GM18909 (cell line): ENCODE measurements at regions not wholly inside any gene's neighbourhood (a gene's known extent, or its start where the extent isn't known, plus 50 kb on each side); places are given as distances from the start of the nearest gene placed in this dataset.
"Not testable (repeated sequence)": the region's sequence is repeated elsewhere in the genome, so short reads cannot be mapped to it uniquely, and the experiment has no call there.

Source experiments
- ATAC-seq: cut with Tn5 transposase; IDR thresholded peaks from one replicate; pipeline ENCODE4 v1.9.1; 2021; ENCODE audit warnings: mild to moderate bottlenecking; ENCODE audit not compliant: unreplicated experiment, poor library complexity

DNA sequence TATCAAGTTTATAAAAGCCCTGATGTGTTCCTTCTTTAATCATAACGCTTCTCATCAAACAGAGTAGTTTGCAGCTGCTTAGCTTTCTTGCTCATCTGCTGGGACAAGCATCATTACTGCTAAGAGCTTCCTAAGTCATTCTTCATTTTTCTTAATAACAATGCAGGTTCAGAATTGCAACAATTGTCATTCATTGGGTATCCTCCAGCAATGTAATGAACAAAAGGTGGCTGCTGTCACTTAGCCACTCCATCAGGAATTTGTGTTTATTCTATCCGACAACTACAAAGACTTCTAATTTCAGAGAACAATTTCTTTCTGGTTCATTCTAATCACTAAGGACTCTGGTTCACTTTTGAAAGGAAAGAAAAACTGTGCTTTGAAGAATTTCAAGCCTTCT lies 836.7 kb upstream of the CDH10 start:
- ATAC-seq = no peak

DNA sequence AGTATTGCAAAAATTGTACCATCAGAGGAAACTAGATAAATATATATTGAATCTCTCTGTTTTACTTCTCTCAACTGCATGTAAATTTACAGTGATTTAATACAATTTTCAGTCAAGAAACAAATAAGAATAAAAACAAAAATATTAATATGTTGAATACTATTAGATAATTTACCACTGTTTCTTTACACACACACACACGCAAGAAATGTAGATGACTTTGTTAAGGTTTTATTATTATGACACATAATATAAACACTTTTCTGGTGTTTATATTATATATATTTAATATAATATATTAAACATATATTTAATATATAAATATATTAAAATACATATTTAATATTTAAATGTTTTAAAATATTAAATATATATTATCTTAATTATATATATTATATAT lies 814.3 kb upstream of the CDH10 start:
- ATAC-seq = no peak

DNA sequence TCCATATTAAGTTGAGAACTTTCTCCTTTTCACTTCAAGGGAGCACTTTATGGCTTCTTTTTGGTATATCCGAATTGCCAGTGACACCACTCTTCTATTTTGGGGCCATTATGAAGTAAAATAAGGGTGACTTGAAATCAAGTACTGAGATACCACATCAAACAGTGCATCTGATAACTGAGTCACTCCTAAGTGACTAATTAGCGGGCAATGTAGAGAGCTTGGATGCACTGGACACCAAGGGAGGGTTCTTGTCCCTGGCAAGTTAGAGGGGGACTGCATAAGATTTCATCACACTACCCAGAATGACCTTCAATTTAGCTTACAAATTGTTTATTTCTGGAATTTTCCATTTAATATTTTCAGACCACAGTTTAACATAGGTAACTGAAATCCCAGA lies 813.9 kb upstream of the CDH10 start:
- ATAC-seq = no peak

DNA sequence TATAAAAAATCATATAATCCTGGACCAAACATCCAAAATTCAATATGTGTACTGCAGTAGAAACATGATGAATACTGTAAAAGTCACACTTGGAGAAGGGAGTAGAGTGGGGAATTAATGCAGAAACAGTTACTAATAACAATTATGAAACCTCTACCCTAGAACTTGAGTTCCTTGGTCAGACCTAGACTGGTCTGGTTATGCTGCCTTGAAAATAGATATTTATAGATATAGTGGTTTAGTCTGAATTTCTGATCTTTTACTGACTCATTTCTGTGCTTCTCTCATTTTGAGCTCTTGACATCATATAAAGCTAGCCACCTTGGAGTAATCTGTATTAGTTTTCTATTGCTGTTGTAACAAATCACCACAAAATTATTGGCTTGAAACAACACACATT lies 808.7 kb upstream of the CDH10 start:
- ATAC-seq = no peak

DNA sequence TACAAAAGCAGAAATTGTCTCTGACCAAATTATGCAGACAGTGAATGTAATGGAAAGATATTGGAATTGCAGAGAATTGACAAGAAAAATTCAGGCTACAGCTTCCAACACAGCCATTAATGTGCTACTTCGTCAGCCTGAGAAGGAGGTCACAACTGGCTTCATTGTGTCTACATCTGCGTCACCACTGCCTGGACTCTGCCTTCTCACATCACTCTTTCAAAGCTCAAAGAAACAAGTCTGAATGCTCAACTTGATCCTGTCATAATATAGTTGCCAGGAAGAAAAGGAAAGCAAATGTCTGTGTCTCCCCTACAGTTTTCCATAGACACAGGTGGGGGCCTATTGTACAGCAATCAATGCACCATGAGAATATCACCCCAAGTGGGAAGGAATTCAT lies 806.5 kb upstream of the CDH10 start:
- ATAC-seq = no peak

DNA sequence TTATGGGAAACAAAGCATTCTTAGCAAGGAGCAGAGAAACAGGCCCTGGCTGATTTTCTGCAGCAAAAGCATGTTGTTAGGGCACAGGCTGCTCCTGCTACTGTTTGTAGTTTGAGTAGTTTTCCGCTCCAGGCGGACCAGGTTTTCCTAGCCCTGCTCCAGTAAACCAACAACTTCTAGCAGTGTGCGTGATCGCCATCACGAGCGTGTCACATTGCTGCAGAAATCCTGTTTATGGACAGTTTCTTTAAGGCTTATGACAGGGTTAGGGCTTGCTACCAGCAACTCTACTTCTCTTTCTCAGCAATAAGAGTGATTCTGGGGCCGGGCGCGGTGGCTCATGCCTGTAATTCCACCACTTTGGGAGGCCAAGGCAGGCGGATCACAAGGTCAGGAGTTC lies 803.9 kb upstream of the CDH10 start:
- no peak for ATAC-seq

DNA sequence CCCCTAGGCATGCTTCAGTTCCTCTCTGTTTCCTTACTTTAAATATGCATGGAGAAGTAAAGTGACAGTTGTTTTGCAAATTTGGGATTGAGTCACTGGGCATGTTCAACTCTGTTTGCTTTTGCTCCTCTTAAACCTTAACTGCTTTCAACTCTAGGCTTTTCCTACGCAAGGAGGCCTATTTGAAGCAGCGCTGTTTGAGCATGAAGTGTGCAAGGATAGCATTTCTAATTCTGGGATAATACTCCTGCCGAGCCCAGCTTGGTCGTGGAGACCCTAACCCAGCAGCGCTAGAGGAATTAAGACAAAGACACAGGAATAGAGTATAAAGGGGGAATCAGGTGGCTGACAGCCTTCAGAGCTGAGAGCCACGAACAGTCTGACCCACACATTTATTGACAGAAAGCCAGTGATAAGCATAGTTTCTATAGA lies 803.4 kb upstream of the CDH10 start:
- no peak for ATAC-seq

DNA sequence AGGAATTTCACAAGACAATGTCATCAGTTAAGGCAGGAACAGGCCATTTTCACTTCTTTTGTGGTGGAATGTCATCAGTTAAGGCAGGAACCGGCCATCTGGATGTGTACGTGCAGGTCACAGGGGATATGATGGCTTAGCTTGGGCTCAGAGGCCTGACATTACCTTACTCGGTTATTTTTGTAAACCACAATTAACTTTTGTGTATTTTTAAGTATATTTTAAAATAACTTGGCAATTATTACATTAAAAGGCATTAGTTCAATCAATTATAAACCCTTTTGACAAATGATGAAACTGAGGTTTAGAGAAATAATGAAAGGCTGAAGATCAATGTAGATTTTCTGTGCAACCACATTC lies 801.3 kb upstream of the CDH10 start:
- not testable (repeated sequence) for ATAC-seq

DNA sequence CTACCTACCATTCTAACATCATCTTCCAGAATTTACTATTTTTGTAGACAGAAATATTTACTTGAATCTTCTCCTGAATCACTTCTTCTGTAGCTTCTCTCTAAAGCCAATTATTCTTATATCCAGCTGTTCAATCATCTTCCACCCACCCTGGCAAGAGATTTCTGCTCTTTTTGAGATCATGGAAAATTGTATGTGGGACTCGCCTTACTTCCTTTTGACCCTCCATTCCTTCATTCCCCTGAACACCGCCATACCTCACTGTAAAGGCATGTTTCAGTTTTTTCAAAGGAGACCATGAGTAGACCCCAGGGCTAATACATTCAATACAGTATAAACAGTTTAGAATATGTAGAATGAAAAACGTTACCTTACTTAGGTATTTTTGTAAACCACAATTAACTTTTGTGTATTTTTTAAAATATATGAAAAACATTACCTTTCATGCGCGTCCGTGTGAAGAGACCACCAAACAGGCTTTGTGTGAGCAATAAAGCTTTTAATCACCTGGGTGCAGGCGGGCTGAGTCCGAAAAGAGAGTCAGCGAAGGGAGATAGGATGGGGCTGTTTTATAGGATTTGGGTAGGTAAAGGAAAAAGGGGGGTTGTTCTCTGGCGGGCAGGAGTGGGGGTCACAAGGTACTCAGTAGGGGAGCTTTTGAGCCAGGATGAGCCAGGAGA lies 800.7 kb upstream of the CDH10 start:
- not testable (repeated sequence) for ATAC-seq

DNA sequence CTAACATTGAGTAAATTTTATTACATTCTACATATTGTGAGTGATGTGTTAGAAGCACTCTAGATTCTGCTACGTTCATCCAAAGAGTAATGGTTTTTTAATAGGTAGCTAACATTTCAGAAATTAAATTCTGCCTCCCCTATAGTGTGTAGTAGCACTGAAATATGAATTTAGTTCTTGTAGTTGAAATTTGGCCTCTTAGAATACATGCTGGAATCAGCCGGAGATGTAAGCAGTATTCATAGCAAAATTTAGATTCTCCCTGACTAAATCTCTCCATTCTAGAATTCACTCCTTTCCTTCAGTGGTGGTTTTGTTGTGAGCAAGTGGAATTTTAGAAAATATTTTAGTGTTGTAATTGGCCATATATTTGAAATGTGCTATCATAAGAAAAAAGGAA lies 799.9 kb upstream of the CDH10 start:
- ATAC-seq = no peak

DNA sequence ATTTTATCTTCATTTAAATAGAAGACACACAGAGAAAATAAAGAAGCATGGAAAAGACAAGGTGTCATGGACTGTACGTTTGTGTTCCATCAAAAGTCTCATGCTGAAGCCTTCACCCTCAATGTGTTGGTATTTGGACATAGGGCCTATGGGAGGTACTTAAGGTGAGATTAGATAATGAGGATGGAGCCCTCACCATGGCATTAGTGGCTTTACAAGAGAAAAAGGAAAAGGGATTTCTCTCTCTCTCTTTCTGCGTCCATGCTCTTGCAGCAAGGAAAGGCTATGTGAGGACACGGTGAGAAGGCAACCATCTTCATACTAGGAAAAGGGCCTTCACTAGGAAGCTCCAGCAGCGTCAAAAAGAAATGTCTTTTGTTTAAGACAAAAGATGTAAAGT lies 797.0 kb upstream of the CDH10 start:
- no peak for ATAC-seq

DNA sequence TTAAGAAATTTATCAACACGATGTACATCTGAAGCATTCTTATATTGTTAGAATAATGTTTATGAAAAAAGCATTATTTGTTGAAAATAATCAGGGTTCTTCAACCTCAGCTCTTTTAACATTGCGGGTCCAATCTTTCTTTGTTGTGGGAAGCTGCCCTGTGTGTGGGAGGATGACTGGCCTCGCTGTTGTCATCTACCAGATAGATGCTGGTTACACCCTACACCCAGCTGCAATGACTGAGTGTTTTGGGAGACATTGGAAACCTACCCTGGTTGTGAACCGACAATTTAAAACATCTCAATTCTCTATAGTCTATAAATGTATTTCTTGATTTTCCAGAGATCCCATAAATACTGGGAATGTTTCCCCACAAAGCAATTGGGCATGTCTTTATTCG lies 794.2 kb upstream of the CDH10 start:
- no peak for ATAC-seq

DNA sequence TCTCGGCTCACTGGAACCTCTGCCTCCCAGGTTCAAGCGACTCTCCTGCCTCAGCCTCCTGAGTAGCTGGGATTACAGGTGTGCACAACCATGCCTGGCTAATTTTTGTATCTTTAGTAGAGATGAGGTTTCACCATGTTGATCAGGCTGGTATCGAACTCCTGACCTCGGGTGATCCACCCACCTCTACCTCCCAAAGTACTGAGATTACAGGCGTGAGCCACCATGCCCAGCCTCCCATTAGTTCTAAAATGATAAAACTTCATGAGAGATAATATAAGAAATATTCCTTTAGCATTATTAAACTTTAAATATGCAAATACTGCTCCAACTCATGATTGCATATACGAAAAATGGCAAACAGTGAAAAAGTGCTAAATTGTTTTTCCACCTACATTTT lies 793.6 kb upstream of the CDH10 start:
- ATAC-seq = not testable (repeated sequence)

DNA sequence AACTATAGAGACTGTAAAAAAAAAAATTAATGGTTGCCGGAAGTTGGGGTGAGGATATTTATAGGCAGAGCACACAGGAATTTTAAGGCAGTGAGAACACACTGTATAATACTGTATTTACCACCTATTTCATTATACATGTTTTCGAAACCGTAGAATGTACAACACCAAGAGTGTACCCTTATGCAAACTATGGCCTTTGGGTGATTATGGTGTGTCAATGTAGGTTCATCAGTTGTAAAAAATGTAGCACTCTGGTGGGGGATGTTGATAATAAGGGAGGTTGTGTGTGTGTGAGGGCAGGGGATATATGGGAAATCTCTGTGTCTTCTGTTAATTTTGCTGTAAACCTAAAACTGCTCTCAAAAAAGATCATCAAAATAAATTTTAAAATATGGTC lies 791.7 kb upstream of the CDH10 start:
- ATAC-seq = no peak

DNA sequence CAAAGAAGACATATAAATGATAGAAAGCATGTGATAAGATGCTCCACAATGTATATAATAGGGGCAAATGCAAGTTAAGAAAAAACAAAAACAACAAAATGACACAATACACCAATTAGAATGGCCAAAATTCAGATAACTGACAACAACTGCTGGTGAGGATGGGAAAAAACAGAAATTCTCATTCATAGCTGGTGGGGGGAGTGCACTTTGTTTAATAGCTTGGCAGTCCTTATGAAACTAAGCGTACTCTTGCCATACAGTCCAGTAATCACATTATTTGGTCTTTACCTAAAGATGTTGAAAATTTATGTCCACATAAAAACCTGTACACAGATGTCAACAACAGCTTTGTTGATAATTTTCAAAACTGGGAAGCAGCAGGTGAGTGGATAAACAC lies 791.1 kb upstream of the CDH10 start:
- ATAC-seq = no peak

DNA sequence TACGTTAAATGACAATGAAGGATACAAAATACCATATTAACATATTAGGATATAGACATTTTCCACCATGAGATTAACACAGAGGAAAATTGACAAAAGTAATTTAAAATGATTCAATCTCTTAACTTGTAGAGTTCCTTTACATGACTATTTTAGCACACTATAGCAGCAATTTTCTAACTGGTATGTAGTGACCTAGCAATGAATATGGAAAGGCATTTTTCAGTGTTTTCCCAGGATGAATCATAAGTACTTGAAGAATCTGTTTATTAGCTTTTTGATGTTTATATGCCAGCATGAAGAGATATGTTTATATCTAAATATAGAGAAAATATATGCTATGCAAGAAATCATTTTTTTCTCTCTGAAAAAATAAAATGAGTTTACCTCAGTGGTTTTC lies 782.5 kb upstream of the CDH10 start:
- no peak for ATAC-seq

DNA sequence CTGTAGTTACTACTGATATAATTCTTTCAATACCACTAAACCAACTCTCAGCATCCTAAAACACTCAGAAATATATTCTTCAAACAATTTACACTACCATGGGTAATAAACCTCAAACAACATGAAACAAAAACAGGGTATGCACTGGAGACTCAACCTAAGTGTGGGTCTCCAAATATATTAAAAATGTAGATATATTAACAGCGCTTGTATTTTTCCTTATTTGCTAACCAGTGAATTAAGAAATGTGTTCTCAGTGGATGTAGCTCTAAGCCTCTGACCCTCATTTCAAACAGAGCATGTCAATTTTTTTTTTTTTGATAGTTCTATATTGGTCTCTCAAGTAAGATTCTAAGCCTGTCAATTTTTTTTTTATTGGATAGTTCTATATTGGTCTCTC lies 778.5 kb upstream of the CDH10 start:
- ATAC-seq = no peak

DNA sequence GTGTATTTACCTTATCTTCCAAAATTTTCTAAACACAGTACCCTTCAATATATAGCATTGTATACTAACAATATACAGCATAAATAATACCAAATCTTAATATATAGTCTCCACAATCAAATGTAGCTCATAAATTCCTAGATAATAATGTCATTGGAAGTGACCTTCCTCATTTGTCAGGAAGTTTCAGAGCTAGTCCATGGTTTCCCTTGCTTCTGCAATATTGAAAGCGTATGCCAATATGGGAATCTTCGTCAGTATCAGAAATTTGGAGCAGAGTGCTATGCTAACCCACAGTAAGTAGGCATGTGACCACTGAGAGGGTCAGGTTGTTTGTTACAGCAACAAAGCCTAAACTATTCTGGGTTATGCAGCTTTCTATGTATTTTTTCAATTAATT lies 774.9 kb upstream of the CDH10 start:
- ATAC-seq = no peak

DNA sequence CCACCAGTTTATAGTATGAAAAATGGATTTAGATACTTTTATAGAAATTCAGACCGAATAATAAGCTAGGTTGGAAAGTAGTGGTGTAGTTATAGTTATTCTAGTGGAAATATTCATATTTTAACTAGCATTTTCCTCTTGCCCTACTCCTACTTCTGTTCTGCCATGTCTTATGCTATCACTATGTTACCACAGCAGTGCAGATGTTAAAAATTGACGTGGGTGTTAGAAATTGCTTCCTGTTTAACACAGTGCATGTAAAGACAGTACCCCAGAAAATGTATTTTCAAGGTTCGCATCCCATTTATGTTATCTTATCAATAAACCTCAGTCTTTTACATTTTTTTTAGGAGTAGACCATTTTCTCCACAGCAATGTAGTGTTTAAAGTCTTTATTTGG lies 774.2 kb upstream of the CDH10 start:
- ATAC-seq = no peak

DNA sequence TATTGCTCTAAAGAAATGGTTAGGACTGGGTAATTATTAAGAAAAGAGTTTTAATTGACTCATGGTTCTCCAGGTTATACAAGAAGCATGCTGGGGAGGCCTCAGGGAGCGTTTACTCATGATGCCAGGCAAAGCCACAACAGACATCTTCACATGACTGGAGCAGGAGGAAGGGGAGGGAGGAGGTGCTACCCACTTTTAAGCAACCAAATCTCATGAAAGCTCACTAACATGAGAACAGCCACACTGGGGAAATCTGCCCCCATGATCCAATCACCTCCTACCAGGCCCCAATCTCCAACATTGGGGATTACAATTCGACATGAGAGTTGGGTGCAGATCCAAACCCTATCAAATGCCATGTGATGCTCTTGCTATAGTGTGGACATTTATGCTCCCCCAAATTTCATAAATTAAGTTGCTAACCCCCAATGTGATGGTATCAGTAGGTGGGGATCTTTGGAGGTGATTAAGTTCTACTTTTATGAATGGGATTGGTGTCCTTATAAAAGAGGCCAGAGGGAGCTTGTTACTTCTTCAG lies 773.6 kb upstream of the CDH10 start:
- no peak for ATAC-seq

DNA sequence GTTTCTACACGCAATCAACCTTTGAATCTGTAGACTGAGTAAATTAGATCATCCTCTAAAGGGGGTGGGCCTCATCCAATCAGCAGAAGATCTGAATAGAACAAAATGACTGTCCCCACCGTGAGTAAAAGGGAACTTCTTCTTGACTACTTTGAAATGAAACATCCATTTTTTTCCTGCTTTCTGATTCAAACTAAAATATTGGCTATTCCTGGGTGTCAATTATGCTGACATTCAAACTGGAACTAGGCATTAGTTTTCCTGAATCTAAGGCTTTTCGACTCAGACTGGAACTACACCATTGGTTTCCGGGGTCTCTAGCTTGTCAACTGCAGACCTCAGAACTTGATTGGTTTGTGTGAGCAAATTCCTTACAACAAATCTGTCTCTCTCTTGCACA lies 772.2 kb upstream of the CDH10 start:
- ATAC-seq = no peak

DNA sequence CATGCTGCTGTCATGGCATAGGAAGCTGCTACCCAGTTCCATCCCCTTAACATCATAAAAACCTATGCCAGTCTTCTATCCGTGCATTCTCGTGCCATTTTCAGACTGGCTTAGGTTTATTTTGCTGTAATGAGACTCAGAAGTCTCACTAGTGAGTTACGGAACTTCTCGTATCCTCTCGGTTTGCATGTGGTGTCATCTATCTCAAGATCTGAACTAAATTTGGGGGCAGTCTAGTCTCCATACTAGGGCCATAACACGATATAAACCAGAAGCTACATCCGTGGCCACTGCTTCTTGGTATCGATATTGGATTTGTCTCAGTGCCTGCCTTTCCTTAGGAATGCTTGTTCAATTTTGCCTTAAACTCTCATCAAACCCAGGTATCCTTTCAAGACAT lies 771.2 kb upstream of the CDH10 start:
- ATAC-seq = no peak

DNA sequence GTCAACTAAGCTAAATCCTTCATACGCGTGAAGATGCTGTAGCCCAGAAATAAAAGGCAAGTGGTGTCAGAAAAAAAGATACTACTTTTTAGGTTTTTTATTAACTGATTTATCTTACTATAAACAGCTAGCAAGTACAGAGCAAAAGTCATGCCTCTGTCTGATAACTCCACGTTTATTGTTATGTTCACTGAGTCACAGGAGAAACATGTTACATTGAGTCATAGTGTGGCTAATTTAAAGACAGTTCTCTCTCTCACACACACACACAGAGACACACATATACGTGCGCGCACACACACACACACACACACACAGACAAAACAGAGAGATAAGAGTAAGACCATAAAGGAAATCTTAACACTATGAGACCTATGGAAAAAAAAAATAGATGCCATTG lies 770.0 kb upstream of the CDH10 start:
- no peak for ATAC-seq
